Panc1 (cell line): ENCODE measurements at regions not wholly inside any gene's neighbourhood (a gene's known extent, or its start where the extent isn't known, plus 50 kb on each side); places are given as distances from the start of the nearest gene placed in this dataset.

ENCODE experiments used
- ATAC-seq: fragments of 200-7000 bp; cut with Tn5 transposase; 2 replicates; pipeline ENCODE4 v1.9.1; 2020; ENCODE audit warnings: mild to moderate bottlenecking, moderate library complexity
- BruUV-seq: library from RNA; stranded (reverse); fragments of 400-500 nt; replicated peaks from 2 replicates; lab custom pipeline; 2021; lab: Mats Ljungman, UMichigan
- CTCF ChIA-PET: fragments of 300-600 bp; sonication (Branson Sonifier 250); formaldehyde crosslinking; loops from one replicate; lab custom pipeline; 2022; ENCODE audit warnings: antibody characterized with exemption; lab: Charles Lee
- POLR2A ChIA-PET: fragments of 300-600 bp; sonication (Branson Sonifier 250); formaldehyde crosslinking; loops from one replicate; lab custom pipeline; 2022; ENCODE audit warnings: antibody characterized with exemption; lab: Charles Lee
- DNase-seq: peaks from one replicate; pipeline ENCODE4 v3.0.0-alpha.2; 2010; ENCODE audit warnings: low read depth, low spot score
- H3K27ac ChIP-seq: 2 replicates; pipeline ENCODE4 v1.5.1; 2011; ENCODE audit warnings: mild to moderate bottlenecking, low read length, inconsistent platforms
- H3K27me3 ChIP-seq: fragments of 200-500 bp; sonication (Bioruptor generic); 2 replicates; pipeline ENCODE4 v1.6.0; 2014; ENCODE audit warnings: low read length, inconsistent platforms; ENCODE audit not compliant: control insufficient read depth, insufficient read depth
- H3K36me3 ChIP-seq: fragments of 200-500 bp; sonication (Bioruptor generic); 2 replicates; pipeline ENCODE4 v1.5.1; 2014; ENCODE audit warnings: inconsistent platforms, mild to moderate bottlenecking, low read length, moderate library complexity; ENCODE audit not compliant: control insufficient read depth, insufficient read depth
- H3K4me1 ChIP-seq: 2 replicates; pipeline ENCODE4 v1.5.1; 2011; ENCODE audit warnings: inconsistent platforms, mild to moderate bottlenecking, low read length, moderate library complexity; ENCODE audit not compliant: control insufficient read depth, insufficient read depth
- H3K4me3 ChIP-seq, 2 experiments: 2 replicates each; pipeline ENCODE4 v1.5.1; 2011 to 2012; ENCODE audit warnings: low read depth in 2 of 2, low read length in 2 of 2, mild to moderate bottlenecking in 2 of 2, inconsistent platforms in 1 of 2, moderate library complexity in 1 of 2
- H3K9me3 ChIP-seq: fragments of 200-500 bp; sonication (Bioruptor generic); 2 replicates; pipeline ENCODE4 v1.5.1; 2014; ENCODE audit warnings: low read depth, mild to moderate bottlenecking, inconsistent platforms, low read length, moderate library complexity; ENCODE audit not compliant: control insufficient read depth, insufficient read depth
- CTCF ChIP-seq: fragments of 450-650 bp; IDR thresholded peaks from 2 replicates; pipeline ENCODE4 v1.5.1; 2017; ENCODE audit warnings: mild to moderate bottlenecking
- POLR2AphosphoS5 ChIP-seq: IDR thresholded peaks from 2 replicates; pipeline ENCODE4 v1.6.1; 2012; ENCODE audit warnings: mild to moderate bottlenecking, low read depth, low read length, moderate library complexity
- REST ChIP-seq, 2 experiments: IDR thresholded peaks; 2 replicates each; pipeline ENCODE4 v1.6.1; 2011 to 2012; ENCODE audit warnings: low read depth in 2 of 2, control low read depth in 1 of 2, low read length in 1 of 2, mild to moderate bottlenecking in 1 of 2, moderate library complexity in 1 of 2; ENCODE audit not compliant: insufficient read depth in 1 of 2
- SIN3A ChIP-seq: IDR thresholded peaks from 2 replicates; pipeline ENCODE4 v1.6.1; 2012; ENCODE audit warnings: low read depth, mild to moderate bottlenecking, low read length, moderate library complexity, borderline replicate concordance; ENCODE audit not compliant: insufficient read depth
- TCF7L2 ChIP-seq: IDR thresholded peaks from 2 replicates; pipeline ENCODE4 v1.6.1; 2011; ENCODE audit warnings: mild to moderate bottlenecking, low read depth, low read length, inconsistent platforms
- in situ Hi-C: cut with HindIII; loops from 2 replicates; pipeline ENCODE4 v1.10.0; 2016; ENCODE audit warnings: low sequenced_read_pairs, low pct_unique_long_range_greater_than_20kb
- intact Hi-C: fragments of 100-400 bp; cut with micrococcal nuclease; formaldehyde crosslinking; loops from one replicate; pipeline ENCODE4 v1.10.0; 2022; ENCODE audit not compliant: unreplicated experiment

- no peaks in the 10 kb centered on the region for H3K36me3 ChIP-seq
- no peaks in the 10 kb centered on the region for H3K4me1 ChIP-seq
- ChIA-PET POLR2A (no interaction called here), CTCF (no interaction called here)
- H3K27ac ChIP-seq: no peak overlapping the region
- in situ Hi-C loops (no loop called here), intact Hi-C loops (no loop called here)
- no peak overlapping the region for H3K4me3 ChIP-seq
- DNase-seq (no peak), ATAC-seq (no peak)
- H3K27me3 ChIP-seq: no peaks in the 10 kb centered on the region
- no TSS peak for BruUV-seq
- TF ChIP-seq SIN3A (no peak), REST (IDR thresholded peaks at IDR 0.05; ENCODE audit: insufficient read depth in 1 of 2, low read depth in 2 of 2, low read length in 1 of 2) (no peak), POLR2AphosphoS5 (no peak), TCF7L2 (no peak), CTCF (no peak)
- H3K9me3 ChIP-seq: no peaks in the 10 kb centered on the region
Observed at GRCh38 chr20:43337036-43337435, 120.7 kb upstream of the SRSF6 start.

GRCh38 chr20:43334080-43334479 lies 123.6 kb upstream of the SRSF6 start:
- intact Hi-C loops (no loop called here), in situ Hi-C loops (no loop called here)
- H3K9me3 ChIP-seq: no peaks in the 10 kb centered on the region
- H3K36me3 ChIP-seq: no peaks in the 10 kb centered on the region
- DNase-seq: no peak
- ATAC-seq: no peak
- BruUV-seq: no TSS peak
- H3K27ac ChIP-seq: no peak overlapping the region
- CTCF ChIA-PET: no interaction called here
- H3K4me3 ChIP-seq: no peak overlapping the region
- TF ChIP-seq SIN3A (no peak), TCF7L2 (no peak), REST (IDR thresholded peaks at IDR 0.05; ENCODE audit: insufficient read depth in 1 of 2, low read depth in 2 of 2, low read length in 1 of 2) (no peak), POLR2AphosphoS5 (no peak), CTCF (no peak)
- H3K27me3 ChIP-seq: no peaks in the 10 kb centered on the region; the same call in 1 of the 2 replicates
- POLR2A ChIA-PET: no interaction called here
- no peaks in the 10 kb centered on the region for H3K4me1 ChIP-seq
